OCI-LY7 (cell line): ENCODE measurements at regions not wholly inside any gene's neighbourhood (a gene's known extent, or its start where the extent isn't known, plus 50 kb on each side); places are given as distances from the start of the nearest gene placed in this dataset.

Source experiments
- BruUV-seq: library from RNA; stranded (reverse); fragments of 400-500 nt; replicated peaks from 2 replicates; lab custom pipeline; 2021; lab: Mats Ljungman, UMichigan
- CTCF ChIA-PET: fragments of 300-600 bp; sonication (Branson Sonifier 250); formaldehyde crosslinking; loops from one replicate; lab custom pipeline; 2022; ENCODE audit warnings: antibody characterized with exemption; ENCODE audit not compliant: unreplicated experiment; lab: Charles Lee
- POLR2A ChIA-PET: fragments of 300-600 bp; sonication (Branson Sonifier 250); formaldehyde crosslinking; loops from one replicate; lab custom pipeline; 2022; ENCODE audit warnings: antibody characterized with exemption; lab: Charles Lee
- DNase-seq: peaks from one replicate; pipeline ENCODE4 v3.0.0-alpha.2; 2015; ENCODE audit warnings: low spot score
- H2AFZ ChIP-seq: fragments of 200-600 bp; sonication (generic), shearing (Covaris generic); 2 replicates; pipeline ENCODE4 v1.6.1; 2014; ENCODE audit warnings: mild to moderate bottlenecking, antibody characterized with exemption, low read length, moderate library complexity
- H3K27ac ChIP-seq: fragments of 200-600 bp; sonication (generic); 2 replicates; pipeline ENCODE4 v1.5.1; 2014; ENCODE audit warnings: mixed run types, low read depth, mild to moderate bottlenecking, moderate library complexity, low read length, inconsistent platforms; ENCODE audit not compliant: poor library complexity, severe bottlenecking
- H3K36me3 ChIP-seq: fragments of 200-600 bp; sonication (generic); 2 replicates; pipeline ENCODE4 v1.6.1; 2014; ENCODE audit warnings: mild to moderate bottlenecking, antibody characterized with exemption, low read length, moderate library complexity, mixed read lengths; ENCODE audit not compliant: insufficient read depth
- H3K4me1 ChIP-seq: fragments of 200-600 bp; sonication (generic); 2 replicates; pipeline ENCODE4 v1.5.1; 2014; ENCODE audit warnings: mild to moderate bottlenecking, low read length; ENCODE audit not compliant: insufficient read depth, poor library complexity, severe bottlenecking
- H3K4me2 ChIP-seq: fragments of 200-600 bp; sonication (generic); 2 replicates; pipeline ENCODE4 v1.6.1; 2014; ENCODE audit warnings: mild to moderate bottlenecking, low read length
- H3K4me3 ChIP-seq: fragments of 200-600 bp; sonication (generic); 2 replicates; pipeline ENCODE4 v1.5.1; 2014; ENCODE audit warnings: mild to moderate bottlenecking, low read depth, low read length; ENCODE audit not compliant: poor library complexity, severe bottlenecking
- H3K79me2 ChIP-seq: fragments of 200-600 bp; sonication (generic); 2 replicates; pipeline ENCODE4 v1.6.1; 2016; ENCODE audit warnings: low read depth, mild to moderate bottlenecking, low read length, moderate library complexity, mixed read lengths; ENCODE audit not compliant: insufficient read depth
- H3K9me2 ChIP-seq: fragments of 200-600 bp; sonication (generic); 2 replicates; pipeline ENCODE4 v1.6.1; 2016; ENCODE audit warnings: mild to moderate bottlenecking, low read length, mixed read lengths; ENCODE audit not compliant: insufficient read depth
- H3K9me3 ChIP-seq: fragments of 200-600 bp; sonication (generic); 2 replicates; pipeline ENCODE4 v1.6.1; 2014; ENCODE audit warnings: mild to moderate bottlenecking, mixed run types, low read length, mixed read lengths
- H4K20me1 ChIP-seq: fragments of 200-600 bp; sonication (generic); 2 replicates; pipeline ENCODE4 v1.6.1; 2014; ENCODE audit warnings: mild to moderate bottlenecking, antibody characterized with exemption, low read length, moderate library complexity, mixed read lengths; ENCODE audit not compliant: insufficient read depth
- EZH2phosphoT487 ChIP-seq: fragments of 200-600 bp; sonication (generic); IDR thresholded peaks from 2 replicates; pipeline ENCODE4 v1.6.1; 2018; ENCODE audit warnings: low read depth, borderline replicate concordance, mild to moderate bottlenecking, mixed run types, antibody characterized with exemption, low read length, moderate library complexity, mixed read lengths
- intact Hi-C: fragments of 100-400 bp; cut with micrococcal nuclease; formaldehyde crosslinking; loops from one replicate; pipeline ENCODE4 v1.10.0; 2022; ENCODE audit not compliant: unreplicated experiment
- TF ChIP-seq, protein P1 (sequence below): fragments of 200-600 bp; sonication (generic); conservative IDR thresholded peaks from 2 replicates; pipeline ENCODE4 v1.5.1; 2014; ENCODE audit warnings: mild to moderate bottlenecking, antibody characterized with exemption, low read length, moderate library complexity, mixed read lengths

DNA sequence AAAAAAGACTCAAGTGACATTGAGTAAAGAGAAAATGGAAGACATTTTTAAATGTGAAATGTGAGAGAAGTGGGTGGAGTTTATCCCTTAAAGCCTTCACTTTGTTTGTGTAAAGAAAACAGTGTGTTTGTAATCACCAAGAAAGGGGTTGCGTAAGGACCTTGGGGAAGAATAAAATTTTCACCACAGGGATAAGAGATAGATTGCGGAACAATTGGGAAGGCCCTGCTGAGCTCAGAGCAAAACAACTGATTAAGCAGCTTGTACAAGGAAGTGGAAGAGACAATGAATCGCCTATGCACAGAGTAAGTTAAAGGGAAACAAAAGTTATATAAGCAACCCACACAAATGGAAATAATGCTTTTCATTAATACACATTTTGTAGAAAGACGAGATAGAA lies 327.7 kb downstream of the RAD51AP2 start:
- POLR2A ChIA-PET = interaction anchor here (0.8 to 2.9 kb wide), 5 partner anchors 8 to 23 kb away, joined by 3 to 26 read pairs (median 3); no protein-coding TSS in a partner anchor

DNA sequence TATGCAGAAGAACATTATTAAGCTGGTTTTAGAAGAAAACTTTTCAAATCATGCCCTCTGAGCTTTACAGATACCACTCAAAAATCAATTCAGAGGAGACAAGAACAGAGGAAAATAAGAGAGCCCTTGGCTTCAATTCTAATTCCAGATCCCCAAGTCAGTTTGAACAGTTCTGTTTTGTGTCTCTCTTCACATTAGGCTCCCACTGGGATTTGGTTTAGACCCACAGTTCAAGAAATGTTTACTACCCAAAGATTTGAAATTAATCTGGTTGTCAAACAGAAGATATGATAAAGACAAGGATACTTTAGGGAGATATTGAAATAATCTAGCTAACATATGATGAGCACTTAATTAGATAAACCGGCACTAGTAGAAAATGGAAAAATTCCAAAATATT lies 329.5 kb downstream of the RAD51AP2 start:
- Histone ChIP-seq H3K27ac (no peak overlapping the region), H4K20me1 (no peaks in the 10 kb centered on the region), H3K79me2 (no peaks in the 10 kb centered on the region), H3K36me3 (no peaks in the 10 kb centered on the region), H3K9me2 (no peaks in the 10 kb centered on the region), H2AFZ (no peak overlapping the region), H3K4me1 (no peaks in the 10 kb centered on the region), H3K9me3 (no peaks in the 10 kb centered on the region), H3K4me2 (no peak overlapping the region), H3K4me3 (no peak overlapping the region)
- no TSS peak for BruUV-seq
- intact Hi-C loops = no loop called here
- ChIA-PET CTCF (interaction anchor here (1.2 kb wide), 1 partner anchor 11 kb away, joined by 3 read pairs; no protein-coding TSS in a partner anchor), POLR2A (interaction anchor here (0.7 to 2.9 kb wide), 10 partner anchors 8 to 121 kb away, joined by 3 to 26 read pairs (median 4); no protein-coding TSS in a partner anchor)
- no peak for DNase-seq
- TF ChIP-seq, protein P1, sequence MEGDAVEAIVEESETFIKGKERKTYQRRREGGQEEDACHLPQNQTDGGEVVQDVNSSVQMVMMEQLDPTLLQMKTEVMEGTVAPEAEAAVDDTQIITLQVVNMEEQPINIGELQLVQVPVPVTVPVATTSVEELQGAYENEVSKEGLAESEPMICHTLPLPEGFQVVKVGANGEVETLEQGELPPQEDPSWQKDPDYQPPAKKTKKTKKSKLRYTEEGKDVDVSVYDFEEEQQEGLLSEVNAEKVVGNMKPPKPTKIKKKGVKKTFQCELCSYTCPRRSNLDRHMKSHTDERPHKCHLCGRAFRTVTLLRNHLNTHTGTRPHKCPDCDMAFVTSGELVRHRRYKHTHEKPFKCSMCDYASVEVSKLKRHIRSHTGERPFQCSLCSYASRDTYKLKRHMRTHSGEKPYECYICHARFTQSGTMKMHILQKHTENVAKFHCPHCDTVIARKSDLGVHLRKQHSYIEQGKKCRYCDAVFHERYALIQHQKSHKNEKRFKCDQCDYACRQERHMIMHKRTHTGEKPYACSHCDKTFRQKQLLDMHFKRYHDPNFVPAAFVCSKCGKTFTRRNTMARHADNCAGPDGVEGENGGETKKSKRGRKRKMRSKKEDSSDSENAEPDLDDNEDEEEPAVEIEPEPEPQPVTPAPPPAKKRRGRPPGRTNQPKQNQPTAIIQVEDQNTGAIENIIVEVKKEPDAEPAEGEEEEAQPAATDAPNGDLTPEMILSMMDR = no peak
- no peak for TF ChIP-seq EZH2phosphoT487

More for the DNA sequence above, 327.7 kb downstream of the RAD51AP2 start:
- Histone ChIP-seq H3K36me3 (no peaks in the 10 kb centered on the region), H3K9me2 (no peaks in the 10 kb centered on the region), H3K27ac (no peak overlapping the region), H4K20me1 (no peaks in the 10 kb centered on the region), H3K4me3 (no peak overlapping the region), H3K79me2 (no peaks in the 10 kb centered on the region), H3K4me1 (no peaks in the 10 kb centered on the region), H3K4me2 (no peak overlapping the region), H2AFZ (no peak overlapping the region), H3K9me3 (no peaks in the 10 kb centered on the region)
- no peak for DNase-seq
- intact Hi-C loops = no loop called here
- TF ChIP-seq, protein P1 = no peak
- no peak for TF ChIP-seq EZH2phosphoT487
- CTCF ChIA-PET = no interaction called here
- no TSS peak for BruUV-seq

DNA sequence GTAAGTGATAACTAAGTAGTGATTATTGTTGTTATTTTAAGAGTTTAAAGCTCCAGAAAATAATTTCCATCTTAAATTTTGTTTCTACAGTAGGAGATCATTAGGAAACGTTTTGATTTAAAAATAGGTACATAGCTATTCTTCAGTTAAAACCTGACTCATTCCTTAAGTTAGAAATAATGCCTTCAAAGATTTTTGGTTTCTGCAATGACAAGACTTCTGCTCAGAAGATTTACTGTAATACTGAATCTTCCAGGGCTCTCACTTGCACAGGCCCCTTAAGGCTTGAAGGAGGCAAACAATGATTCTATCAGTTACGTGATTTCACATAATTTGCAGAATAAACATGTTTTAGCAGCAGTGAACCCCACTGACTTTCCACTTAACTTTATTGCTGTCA lies 333.7 kb downstream of the RAD51AP2 start:
- no peak for DNase-seq
- intact Hi-C loops = no loop called here
- Histone ChIP-seq H3K36me3 (no peaks in the 10 kb centered on the region), H3K9me2 (no peaks in the 10 kb centered on the region), H3K4me2 (no peak overlapping the region), H3K4me1 (no peaks in the 10 kb centered on the region), H3K4me3 (no peak overlapping the region), H4K20me1 (no peaks in the 10 kb centered on the region), H3K79me2 (no peaks in the 10 kb centered on the region), H2AFZ (no peak overlapping the region), H3K27ac (no peak overlapping the region), H3K9me3 (no peaks in the 10 kb centered on the region)
- CTCF ChIA-PET = interaction anchor here (1.1 kb wide), 1 partner anchor 13 kb away, joined by 3 read pairs; no protein-coding TSS in a partner anchor
- TF ChIP-seq, protein P1 = no peak
- TF ChIP-seq EZH2phosphoT487 = no peak
- no TSS peak for BruUV-seq
- POLR2A ChIA-PET = interaction anchor here (0.7 to 2.0 kb wide), 11 partner anchors 9 to 627 kb away, joined by 3 to 12 read pairs (median 3); no protein-coding TSS in a partner anchor
